ENCODE measurements at regions not wholly inside any gene's neighbourhood (a gene's known extent, or its start where the extent isn't known, plus 50 kb on each side); places are given as distances from the start of the nearest gene placed in this dataset.
"Not testable (repeated sequence)": the region's sequence is repeated elsewhere in the genome, so short reads cannot be mapped to it uniquely, and the experiment has no call there.

GRCh38 chr6:26799903-26800633 lies 140.5 kb upstream of the ZNF322 start:
- not testable (repeated sequence) for H3K4me3 ChIP-seq (ENCODE audit: low read length); H3K9me3 ChIP-seq (ENCODE audit: control insufficient read depth, low read depth, low read length); DNase-seq; H3K27ac ChIP-seq (ENCODE audit: low read length); H3K36me3 ChIP-seq (ENCODE audit: control insufficient read depth, insufficient read depth, low read length); H3K4me1 ChIP-seq (ENCODE audit: control insufficient read depth, insufficient read depth, low read length); H3K27me3 ChIP-seq (ENCODE audit: control insufficient read depth, insufficient read depth, low read length)
- no CpG with 5 or more reads among the region's 17 CpGs for WGBS (ENCODE audit: insufficient coverage, low lambda C conversion rate)

- not testable (repeated sequence) for H3K9me3 ChIP-seq (ENCODE audit: control insufficient read depth, low read depth, low read length); H3K4me3 ChIP-seq (ENCODE audit: low read length); DNase-seq; H3K36me3 ChIP-seq (ENCODE audit: control insufficient read depth, insufficient read depth, low read length); H3K27me3 ChIP-seq (ENCODE audit: control insufficient read depth, insufficient read depth, low read length); H3K4me1 ChIP-seq (ENCODE audit: control insufficient read depth, insufficient read depth, low read length); H3K27ac ChIP-seq (ENCODE audit: low read length)
- WGBS (ENCODE audit: insufficient coverage, low lambda C conversion rate), result no CpG with 5 or more reads among the region's 16 CpGs
Observed at GRCh38 chr6:26803762-26804161, 144.2 kb upstream of the ZNF322 start.

- H3K4me3 ChIP-seq (ENCODE audit: low read length); H3K36me3 ChIP-seq (ENCODE audit: control insufficient read depth, insufficient read depth, low read length); DNase-seq; H3K9me3 ChIP-seq (ENCODE audit: control insufficient read depth, low read depth, low read length); H3K4me1 ChIP-seq (ENCODE audit: control insufficient read depth, insufficient read depth, low read length); H3K27ac ChIP-seq (ENCODE audit: low read length); H3K27me3 ChIP-seq (ENCODE audit: control insufficient read depth, insufficient read depth, low read length): not testable (repeated sequence)
- no CpG with 5 or more reads among the region's 36 CpGs for WGBS (ENCODE audit: insufficient coverage, low lambda C conversion rate)
Observed at GRCh38 chr6:26811486-26812116, 152.1 kb upstream of the ZNF322 start.

- H3K9me3 ChIP-seq (ENCODE audit: control insufficient read depth, low read depth, low read length); H3K27me3 ChIP-seq (ENCODE audit: control insufficient read depth, insufficient read depth, low read length); H3K4me1 ChIP-seq (ENCODE audit: control insufficient read depth, insufficient read depth, low read length); DNase-seq; H3K27ac ChIP-seq (ENCODE audit: low read length); H3K36me3 ChIP-seq (ENCODE audit: control insufficient read depth, insufficient read depth, low read length); H3K4me3 ChIP-seq (ENCODE audit: low read length): not testable (repeated sequence)
- WGBS (ENCODE audit: insufficient coverage, low lambda C conversion rate), result no CpG with 5 or more reads among the region's 5 CpGs
Observed at GRCh38 chr6:26818640-26819225, 159.2 kb upstream of the ZNF322 start.

GRCh38 chr6:26827965-26828364 lies 168.4 kb upstream of the ZNF322 start:
- WGBS (ENCODE audit: insufficient coverage, low lambda C conversion rate), result no CpG with 5 or more reads among the region's 4 CpGs
- H3K36me3 ChIP-seq (ENCODE audit: control insufficient read depth, insufficient read depth, low read length); H3K9me3 ChIP-seq (ENCODE audit: control insufficient read depth, low read depth, low read length); H3K27ac ChIP-seq (ENCODE audit: low read length); H3K27me3 ChIP-seq (ENCODE audit: control insufficient read depth, insufficient read depth, low read length); DNase-seq; H3K4me3 ChIP-seq (ENCODE audit: low read length); H3K4me1 ChIP-seq (ENCODE audit: control insufficient read depth, insufficient read depth, low read length): not testable (repeated sequence)

- DNase-seq; H3K9me3 ChIP-seq (ENCODE audit: control insufficient read depth, low read depth, low read length); H3K27me3 ChIP-seq (ENCODE audit: control insufficient read depth, insufficient read depth, low read length); H3K36me3 ChIP-seq (ENCODE audit: control insufficient read depth, insufficient read depth, low read length); H3K4me1 ChIP-seq (ENCODE audit: control insufficient read depth, insufficient read depth, low read length); H3K27ac ChIP-seq (ENCODE audit: low read length); H3K4me3 ChIP-seq (ENCODE audit: low read length): not testable (repeated sequence)
- WGBS (ENCODE audit: insufficient coverage, low lambda C conversion rate), result no CpG with 5 or more reads among the region's 2 CpGs
Observed at GRCh38 chr6:26829480-26829879, 169.9 kb upstream of the ZNF322 start.

- DNase-seq; H3K4me3 ChIP-seq (ENCODE audit: low read length); H3K27me3 ChIP-seq (ENCODE audit: control insufficient read depth, insufficient read depth, low read length); H3K27ac ChIP-seq (ENCODE audit: low read length); H3K36me3 ChIP-seq (ENCODE audit: control insufficient read depth, insufficient read depth, low read length); H3K4me1 ChIP-seq (ENCODE audit: control insufficient read depth, insufficient read depth, low read length); H3K9me3 ChIP-seq (ENCODE audit: control insufficient read depth, low read depth, low read length): not testable (repeated sequence)
- no CpG with 5 or more reads among the region's 9 CpGs for WGBS (ENCODE audit: insufficient coverage, low lambda C conversion rate)
Observed at GRCh38 chr6:26830992-26831391, 171.4 kb upstream of the ZNF322 start.

- not testable (repeated sequence) for H3K9me3 ChIP-seq (ENCODE audit: control insufficient read depth, low read depth, low read length)
Observed at GRCh38 chr6:26835707-26836106, 176.2 kb upstream of the ZNF322 start.

GRCh38 chr6:26836657-26837056 lies 177.1 kb upstream of the ZNF322 start:
- H3K27ac ChIP-seq (ENCODE audit: low read length); H3K36me3 ChIP-seq (ENCODE audit: control insufficient read depth, insufficient read depth, low read length); DNase-seq; H3K4me1 ChIP-seq (ENCODE audit: control insufficient read depth, insufficient read depth, low read length); H3K27me3 ChIP-seq (ENCODE audit: control insufficient read depth, insufficient read depth, low read length); H3K9me3 ChIP-seq (ENCODE audit: control insufficient read depth, low read depth, low read length); H3K4me3 ChIP-seq (ENCODE audit: low read length): not testable (repeated sequence)

More at GRCh38 chr6:26835707-26836106, 176.2 kb upstream of the ZNF322 start:
- H3K27me3 ChIP-seq (ENCODE audit: control insufficient read depth, insufficient read depth, low read length); H3K27ac ChIP-seq (ENCODE audit: low read length); DNase-seq; H3K4me1 ChIP-seq (ENCODE audit: control insufficient read depth, insufficient read depth, low read length); H3K36me3 ChIP-seq (ENCODE audit: control insufficient read depth, insufficient read depth, low read length); H3K4me3 ChIP-seq (ENCODE audit: low read length): not testable (repeated sequence)
- WGBS (ENCODE audit: insufficient coverage, low lambda C conversion rate), result no CpG with 5 or more reads among the region's 5 CpGs

GRCh38 chr6:26844823-26845222 lies 185.3 kb upstream of the ZNF322 start:
- H3K9me3 ChIP-seq (ENCODE audit: control insufficient read depth, low read depth, low read length); H3K36me3 ChIP-seq (ENCODE audit: control insufficient read depth, insufficient read depth, low read length); H3K4me3 ChIP-seq (ENCODE audit: low read length); H3K4me1 ChIP-seq (ENCODE audit: control insufficient read depth, insufficient read depth, low read length); H3K27me3 ChIP-seq (ENCODE audit: control insufficient read depth, insufficient read depth, low read length); DNase-seq; H3K27ac ChIP-seq (ENCODE audit: low read length): not testable (repeated sequence)
- WGBS (ENCODE audit: insufficient coverage, low lambda C conversion rate), result no CpG with 5 or more reads among the region's 2 CpGs

GRCh38 chr6:26857289-26857688 lies 197.7 kb upstream of the ZNF322 start:
- WGBS (ENCODE audit: insufficient coverage, low lambda C conversion rate), result no CpG with 5 or more reads among the region's 2 CpGs

More at GRCh38 chr6:26857289-26857688, 197.7 kb upstream of the ZNF322 start:
- H3K4me1 ChIP-seq (ENCODE audit: control insufficient read depth, insufficient read depth, low read length); H3K27me3 ChIP-seq (ENCODE audit: control insufficient read depth, insufficient read depth, low read length); H3K9me3 ChIP-seq (ENCODE audit: control insufficient read depth, low read depth, low read length); H3K36me3 ChIP-seq (ENCODE audit: control insufficient read depth, insufficient read depth, low read length); DNase-seq; H3K4me3 ChIP-seq (ENCODE audit: low read length); H3K27ac ChIP-seq (ENCODE audit: low read length): not testable (repeated sequence)

All from large intestine (tissue), 3 donors.